ENCODE measurements at regions not wholly inside any gene's neighbourhood (a gene's known extent, or its start where the extent isn't known, plus 50 kb on each side); places are given as distances from the start of the nearest gene placed in this dataset.

- TF ChIP-seq CTCF (IDR thresholded peaks at IDR 0.05): no peak
- no peak for TF ChIP-seq EZH2phosphoT487 (IDR thresholded peaks at IDR 0.05)
Measured at GRCh38 chr19:30675086-30675485, 302.9 kb downstream of the ZNF536 start.

Data from neural progenitor cell (in vitro differentiated cells).